PC-9 (cell line): ENCODE measurements at regions not wholly inside any gene's neighbourhood (a gene's known extent, or its start where the extent isn't known, plus 50 kb on each side); places are given as distances from the start of the nearest gene placed in this dataset.

Experiments
- CTCF ChIP-seq: fragments of 200-600 bp; sonication (generic); conservative IDR thresholded peaks from 2 replicates; pipeline ENCODE4 v1.6.1; 2017; ENCODE audit warnings: mixed run types, antibody characterized with exemption, mild to moderate bottlenecking, moderate library complexity
- EZH2 ChIP-seq: fragments of 200-600 bp; sonication (generic); IDR thresholded peaks from 2 replicates; pipeline ENCODE4 v1.8.0; 2017; ENCODE audit warnings: antibody characterized with exemption, low read depth

- TF ChIP-seq CTCF = no peak
- TF ChIP-seq EZH2 = no peak
Measured at GRCh38 chr11:28773606-28774005, 665.4 kb downstream of the METTL15 start.
